Dermis microvascular lymphatic vessel endothelial cell (primary cell): ENCODE measurements at regions not wholly inside any gene's neighbourhood (a gene's known extent, or its start where the extent isn't known, plus 50 kb on each side); places are given as distances from the start of the nearest gene placed in this dataset.

Source experiments
- DNase-seq, 2 donors: peaks; one replicate each; pipeline versions ENCODE4 v3.0.0 to v3.0.0-alpha.2; 2010; ENCODE audit warnings: low read depth in 2 of 2

DNA sequence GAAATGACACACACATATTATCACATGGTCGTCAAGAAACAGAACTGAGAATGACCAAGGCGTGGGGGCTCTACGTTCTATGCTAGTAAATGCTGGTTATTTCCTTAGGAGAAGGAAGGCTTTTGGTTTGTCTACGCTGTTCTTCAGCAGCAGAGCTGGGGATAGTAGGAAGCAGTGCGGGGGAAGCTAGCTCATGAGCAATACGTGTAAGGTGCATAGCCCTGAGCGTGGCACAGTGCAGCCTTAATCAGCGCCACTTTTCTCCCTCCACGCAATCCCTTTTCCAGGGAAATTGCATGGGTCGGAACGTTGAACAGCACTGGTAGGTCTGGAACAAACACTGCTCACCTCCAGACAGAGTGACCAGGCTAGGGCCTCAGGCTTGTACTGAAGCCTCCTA is 199.6 kb upstream of the FBXO11 start:
- DNase-seq: no peak

DNA sequence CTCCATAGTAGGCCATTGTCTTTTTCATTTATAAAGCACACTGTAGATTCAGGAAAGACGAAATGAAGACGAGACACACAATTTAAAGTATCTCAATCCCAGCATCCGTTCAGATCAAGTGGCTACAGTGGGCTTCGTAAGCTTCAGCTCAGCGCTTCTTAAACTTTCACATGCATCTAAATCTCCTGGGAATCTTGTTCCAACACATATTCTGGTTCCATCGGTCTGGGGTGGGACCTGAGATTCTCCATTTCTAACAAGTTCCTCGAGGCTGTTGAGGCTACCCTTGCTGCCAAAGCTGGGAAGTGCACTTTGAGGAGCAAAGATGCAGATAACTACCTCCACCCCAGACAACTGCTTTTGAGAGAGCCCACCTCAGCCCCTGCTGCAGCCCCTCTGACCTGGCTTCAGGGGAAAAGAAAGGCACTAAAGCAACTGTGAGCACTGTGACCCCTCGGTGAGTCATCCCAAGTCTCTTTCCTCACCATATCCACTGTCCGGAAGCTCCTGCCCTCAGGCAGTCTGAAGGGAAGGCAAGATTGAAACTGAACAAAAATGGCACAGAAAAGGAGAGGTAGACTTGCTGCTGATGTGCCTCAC is 201.1 kb upstream of the FBXO11 start:
- peak in 1 of 2 donors; percentile 78 for DNase-seq

DNA sequence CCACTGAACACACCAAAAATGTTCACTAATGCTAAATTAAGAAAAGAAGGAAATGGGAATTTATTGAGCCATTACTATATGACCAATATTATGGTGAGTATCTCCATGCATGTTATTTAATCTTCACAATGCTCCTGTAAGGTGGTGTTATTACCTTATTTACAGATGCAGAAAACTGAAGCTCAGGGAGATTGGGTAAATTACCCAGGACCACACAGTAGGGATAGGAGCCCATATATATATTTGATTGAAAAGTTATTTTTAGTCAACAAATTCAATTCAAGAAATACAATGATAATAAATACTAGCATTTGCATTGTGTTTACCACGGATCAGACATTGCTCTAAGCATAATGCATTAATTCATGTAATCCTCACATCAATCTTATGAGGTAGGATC is 202.2 kb upstream of the FBXO11 start:
- DNase-seq: no peak

DNA sequence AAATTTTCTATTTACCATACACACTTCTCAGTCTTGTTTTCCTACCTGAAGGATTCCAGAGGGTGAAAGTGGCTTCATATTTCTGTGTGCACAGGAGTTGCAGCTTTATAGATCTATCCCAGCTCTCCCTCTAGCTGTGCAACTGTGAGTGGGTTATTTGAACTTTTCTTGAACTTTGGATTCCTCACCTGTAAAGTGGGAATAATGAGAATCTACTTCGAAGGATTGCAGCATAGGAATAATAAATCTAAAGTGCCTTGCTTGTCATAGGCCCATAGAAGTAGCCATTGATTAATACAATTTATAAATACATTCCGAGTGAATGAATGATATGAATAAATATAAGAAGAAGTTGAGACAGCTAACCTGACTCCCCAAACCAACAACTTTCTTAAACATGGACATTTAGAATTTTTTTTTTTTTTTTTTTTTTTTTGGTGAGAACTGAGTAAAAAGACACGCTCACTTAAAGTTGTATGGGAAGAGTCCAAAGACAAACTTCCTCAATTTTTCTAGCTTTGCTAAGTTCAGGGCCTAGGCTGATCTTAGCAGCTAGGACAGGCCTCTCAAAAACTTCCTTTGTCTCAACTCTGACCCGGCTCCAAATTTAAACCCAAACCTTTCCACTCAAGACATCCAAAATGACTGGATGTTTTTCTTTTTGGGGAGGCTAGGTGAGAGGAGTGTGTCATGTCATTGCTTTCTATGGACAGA is 203.3 kb upstream of the FBXO11 start:
- DNase-seq: no peak

DNA sequence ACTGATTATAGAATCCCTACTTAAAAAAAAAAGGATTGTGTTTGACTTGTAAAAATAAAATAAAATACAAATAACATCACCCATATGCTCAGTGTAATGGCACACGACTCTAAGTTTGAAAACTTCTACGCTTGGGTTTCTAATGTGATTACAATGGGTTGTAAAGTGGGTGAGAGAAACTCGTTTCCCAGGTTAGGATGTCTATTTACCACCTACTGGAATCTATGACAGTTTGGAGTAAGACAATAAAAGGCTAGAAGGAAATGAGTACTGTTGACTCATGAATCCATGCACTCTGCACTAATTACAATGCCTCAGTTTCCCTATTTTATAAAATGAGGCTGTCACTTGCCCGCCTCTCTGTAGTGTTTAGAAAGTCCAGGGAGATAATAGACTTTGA is 204.0 kb upstream of the FOXN2 start:
- DNase-seq: no peak

DNA sequence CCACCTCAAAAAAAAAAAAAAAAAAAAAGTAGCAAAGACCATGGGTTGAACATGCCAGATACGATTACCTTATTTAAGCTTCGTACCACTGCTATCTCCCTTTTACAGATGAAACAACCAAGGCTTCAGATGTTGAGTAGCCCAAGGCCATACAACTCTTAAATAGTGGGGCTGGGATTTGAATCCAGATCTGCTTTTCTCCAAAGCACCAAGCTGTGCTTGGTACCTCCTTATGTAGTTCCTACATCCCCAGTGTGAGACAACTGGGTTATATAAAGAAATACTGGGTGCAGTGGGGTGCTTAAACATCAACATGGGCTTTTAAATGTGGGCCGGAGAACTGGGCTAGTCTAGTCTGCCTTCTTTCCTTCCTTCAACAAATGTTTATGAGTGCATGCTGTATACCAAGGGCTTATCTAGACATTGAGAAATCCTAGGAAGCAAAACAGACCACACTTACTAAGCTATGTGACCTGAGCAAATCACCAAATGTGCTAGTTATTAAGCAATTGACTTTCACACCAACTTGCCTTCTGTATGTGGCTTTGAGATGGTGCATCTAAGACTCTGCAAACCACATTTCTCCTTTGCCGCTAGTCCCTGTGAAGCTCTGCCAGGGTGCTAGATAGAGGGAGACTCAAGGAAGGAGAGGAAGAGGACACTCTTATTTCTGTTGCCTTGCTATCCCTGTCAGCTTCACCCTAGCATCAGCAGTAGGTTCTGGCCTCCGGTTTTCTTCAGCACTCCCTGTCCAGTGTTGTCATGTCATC is 201.4 kb upstream of the FOXN2 start:
- no peak for DNase-seq

DNA sequence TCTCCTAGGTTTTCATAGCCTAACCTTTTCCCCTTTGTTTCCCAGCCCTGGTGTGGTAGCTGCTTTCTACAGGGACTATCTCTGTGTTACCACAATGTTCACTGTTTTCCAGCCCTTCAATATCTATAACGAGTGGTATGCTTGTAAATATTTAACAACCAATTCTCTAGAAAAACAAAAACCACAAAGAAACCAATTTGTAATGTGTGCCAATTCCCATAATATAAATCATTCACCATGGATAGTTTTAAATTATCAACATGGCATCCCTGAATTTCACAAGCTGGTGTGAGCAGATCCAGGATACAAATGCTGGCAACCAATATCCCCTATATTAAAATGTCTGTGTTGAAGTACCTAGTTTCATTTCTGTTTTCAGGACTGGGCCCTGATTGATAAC is 200.7 kb upstream of the FOXN2 start:
- no peak for DNase-seq

DNA sequence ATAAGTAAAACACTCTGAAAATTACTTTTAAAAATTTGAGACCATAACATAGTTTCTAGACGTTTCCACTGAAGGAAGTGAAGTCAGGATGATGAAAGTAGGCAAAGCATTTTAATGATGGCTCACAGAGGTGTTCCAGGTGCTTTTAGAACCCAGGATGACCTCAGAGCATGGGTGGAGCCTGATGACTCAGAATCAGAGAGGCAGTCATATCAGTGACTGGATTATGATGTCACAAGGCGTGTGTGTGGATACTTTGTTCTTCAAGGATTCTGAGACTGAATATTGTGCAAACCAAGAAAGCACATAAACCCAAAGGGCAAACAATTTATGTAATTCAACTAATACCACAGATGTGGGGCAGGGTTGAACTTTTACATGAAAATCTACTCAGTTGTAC is 200.2 kb upstream of the FOXN2 start:
- DNase-seq: peak in 1 of 2 donors; percentile 6

DNA sequence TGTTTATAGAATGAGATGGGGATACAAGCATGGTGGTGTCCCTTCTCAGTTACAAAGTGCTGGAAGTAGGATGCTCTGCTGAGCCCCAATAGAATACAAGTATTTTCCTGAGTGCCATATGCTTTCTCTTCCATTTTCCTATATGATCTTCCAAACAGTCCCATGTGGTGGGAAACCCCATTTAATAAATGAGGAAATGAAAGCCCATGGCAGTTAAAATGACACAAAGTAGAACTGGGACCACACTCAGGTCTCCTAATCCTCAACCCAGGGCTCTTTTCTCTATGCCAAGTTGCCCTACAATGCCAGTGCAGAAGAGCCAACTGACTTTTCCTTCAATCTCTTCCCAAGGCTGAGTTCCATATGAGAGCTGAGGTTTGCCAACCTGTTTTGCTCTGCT is 198.0 kb upstream of the FOXN2 start:
- DNase-seq: no peak

DNA sequence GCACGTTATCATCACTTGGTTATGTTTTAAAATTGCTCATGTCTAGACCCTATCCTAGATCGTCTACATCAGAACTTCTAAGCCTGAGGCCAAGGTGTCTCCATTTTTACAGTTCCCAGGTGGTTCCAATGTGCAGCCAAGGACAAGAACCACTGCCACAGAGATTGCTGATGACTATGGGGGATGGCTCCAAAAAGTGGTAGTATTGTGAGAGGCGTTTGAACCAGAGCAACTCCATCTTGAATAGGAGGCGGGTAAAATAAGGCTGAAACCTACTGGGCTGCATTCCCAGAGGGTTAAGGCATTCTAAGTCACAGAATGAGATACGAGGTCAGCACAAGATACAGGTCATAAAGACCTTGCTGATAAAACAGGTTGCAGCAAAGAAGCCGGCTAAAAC is 195.6 kb upstream of the FOXN2 start:
- no peak for DNase-seq

DNA sequence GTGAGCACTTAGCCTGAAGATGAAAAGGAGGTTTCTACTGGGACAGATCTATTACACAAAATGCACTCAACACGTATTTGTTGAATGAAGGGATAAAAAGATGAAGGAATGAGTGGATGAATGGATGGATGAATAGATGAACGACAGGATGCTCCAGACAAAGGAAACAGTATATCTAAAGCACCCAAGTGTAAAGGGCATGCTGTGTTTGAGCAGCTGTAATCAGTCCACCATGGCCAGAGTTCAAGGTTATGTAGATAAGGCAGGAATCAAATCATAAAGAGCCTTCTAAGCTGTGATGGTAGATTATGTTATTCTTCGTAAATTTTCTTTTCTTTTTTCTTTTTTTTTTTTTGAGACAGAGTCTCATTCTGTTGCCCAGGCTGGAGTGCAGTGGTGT is 194.4 kb upstream of the FOXN2 start:
- no peak for DNase-seq

DNA sequence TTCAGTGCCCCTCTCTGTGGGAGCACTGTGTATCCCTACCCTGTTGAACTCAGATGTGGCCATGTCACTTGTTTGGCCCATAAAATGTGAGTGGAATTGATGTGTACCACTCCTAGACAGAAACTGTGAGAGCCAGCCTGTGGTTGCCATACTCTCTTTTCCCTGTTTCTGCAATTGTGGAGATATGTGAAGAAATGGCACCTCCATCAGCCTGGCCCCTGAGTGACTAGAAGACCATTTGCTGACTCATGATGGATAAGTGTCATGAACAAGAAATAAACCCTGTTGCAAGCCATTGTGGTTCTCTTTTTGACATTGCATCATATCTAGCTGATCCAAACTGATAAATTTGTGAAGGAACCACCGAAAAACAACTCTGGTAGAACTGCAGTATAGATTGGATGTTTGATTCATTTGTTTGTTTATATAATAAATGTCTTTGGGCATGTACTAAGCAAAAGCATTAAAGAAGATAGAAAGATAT is 193.7 kb upstream of the FOXN2 start:
- no peak for DNase-seq

DNA sequence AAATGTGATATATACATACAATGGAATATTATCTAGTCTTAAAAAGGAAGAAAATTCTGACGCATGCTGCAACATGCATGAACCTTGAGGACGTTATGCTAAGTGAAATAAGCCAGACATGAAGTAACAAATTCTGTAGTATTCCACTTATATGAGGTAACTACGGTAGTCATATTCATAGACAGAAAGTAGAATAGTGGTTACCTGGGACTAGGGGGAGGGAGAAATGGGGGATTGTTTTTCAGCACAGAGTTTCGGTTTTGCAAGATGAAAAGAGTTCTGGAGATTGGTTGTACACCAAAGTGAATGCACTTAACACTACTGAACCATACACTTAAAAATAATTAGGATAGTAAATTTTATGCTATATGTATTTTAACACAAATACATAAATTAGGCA is 192.3 kb upstream of the FOXN2 start:
- no peak for DNase-seq

DNA sequence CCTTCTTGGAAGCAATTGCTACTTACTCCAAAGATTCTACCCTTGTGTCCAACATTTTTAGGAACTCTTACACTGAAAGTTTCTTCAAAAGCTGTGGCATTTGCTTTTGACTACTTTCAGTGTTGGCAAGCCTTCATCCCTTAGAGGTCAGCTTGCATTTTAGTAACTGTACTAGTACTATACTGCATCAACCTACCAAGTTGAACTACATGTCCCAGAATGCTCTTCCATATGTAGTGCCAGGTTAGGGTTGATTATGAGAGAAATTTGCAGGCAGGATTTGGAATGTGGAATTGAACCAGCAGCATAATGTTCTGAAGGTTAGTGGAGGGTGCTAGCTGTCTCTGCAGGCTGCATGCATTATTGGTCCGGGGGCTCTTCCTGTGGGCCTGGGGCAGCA is 189.9 kb upstream of the FOXN2 start:
- DNase-seq: no peak

DNA sequence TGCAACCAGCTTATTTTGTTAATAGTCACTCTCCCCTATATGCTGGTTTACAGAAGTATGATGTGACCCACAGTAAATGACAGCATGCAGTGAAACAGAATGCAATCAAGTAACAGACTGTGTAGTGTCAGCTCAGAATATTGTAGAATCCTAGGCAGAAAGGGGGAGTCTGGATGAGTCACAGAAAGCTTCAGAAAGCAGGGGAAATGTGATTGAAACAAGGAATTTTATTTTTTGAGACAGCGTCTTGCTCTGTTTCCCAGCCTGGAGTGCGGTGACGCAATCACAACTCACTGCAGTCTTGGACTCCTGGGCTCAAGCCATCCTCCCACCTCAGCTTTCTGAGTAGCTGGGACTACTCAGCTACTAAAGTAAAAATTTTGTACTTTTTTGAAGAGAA is 188.3 kb upstream of the FOXN2 start:
- no peak for DNase-seq

DNA sequence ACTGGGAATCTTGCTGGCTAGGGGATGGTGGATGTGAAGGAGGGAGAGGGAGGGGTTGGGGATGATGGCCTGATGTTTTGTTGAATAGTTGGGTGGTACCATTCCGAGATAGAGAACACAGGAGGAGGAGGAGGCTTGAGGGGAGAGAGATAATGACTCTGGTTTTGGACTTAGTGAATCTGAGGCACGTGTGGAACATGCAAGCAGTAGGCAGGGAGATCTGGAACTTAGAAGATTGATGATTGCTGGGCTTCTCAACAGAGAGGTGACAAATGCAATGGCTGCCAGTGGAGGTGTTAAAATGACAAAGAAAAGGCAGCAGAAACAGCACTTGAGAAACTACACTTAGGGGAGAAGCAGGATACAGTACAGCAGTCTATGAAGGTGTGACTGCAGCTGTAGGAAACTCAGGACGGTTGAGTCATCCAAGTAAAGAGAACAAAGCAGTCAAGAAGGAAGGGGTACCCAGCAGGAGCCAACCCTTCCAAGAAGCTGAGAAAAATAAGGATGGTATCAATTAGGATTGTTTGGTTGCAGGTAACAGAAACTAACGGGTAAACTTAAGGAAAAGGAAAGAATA is 186.8 kb upstream of the FOXN2 start:
- no peak for DNase-seq

DNA sequence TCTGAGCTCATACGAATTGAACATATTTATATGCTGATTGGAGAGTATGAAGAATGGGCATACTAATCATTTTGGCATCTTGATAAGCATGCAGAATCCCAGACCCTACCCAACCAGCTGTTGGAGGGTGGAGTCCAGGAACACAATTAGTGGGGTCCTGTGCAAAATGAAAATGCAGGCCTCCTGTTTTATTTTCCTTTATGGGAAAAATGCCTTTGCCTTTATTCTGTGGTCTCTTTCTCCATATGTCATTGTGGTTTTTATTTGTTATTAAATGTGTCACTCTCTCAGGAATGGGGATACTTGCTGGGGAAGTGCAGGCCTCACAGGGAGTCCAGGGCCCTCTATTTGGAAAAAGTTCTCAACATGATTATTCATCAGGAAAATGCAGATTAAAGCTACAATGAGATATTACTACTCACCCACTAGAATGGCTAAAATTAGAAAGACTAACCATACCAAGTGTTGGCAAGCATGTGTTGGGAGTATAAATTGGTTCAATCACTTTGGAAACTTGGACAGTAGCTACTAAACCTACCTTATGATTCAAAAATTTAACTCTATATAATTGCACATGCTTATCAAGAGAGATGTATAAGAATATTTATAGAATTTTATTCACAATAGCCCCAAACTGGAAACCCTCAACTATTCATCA is 185.1 kb upstream of the FOXN2 start:
- no peak for DNase-seq

DNA sequence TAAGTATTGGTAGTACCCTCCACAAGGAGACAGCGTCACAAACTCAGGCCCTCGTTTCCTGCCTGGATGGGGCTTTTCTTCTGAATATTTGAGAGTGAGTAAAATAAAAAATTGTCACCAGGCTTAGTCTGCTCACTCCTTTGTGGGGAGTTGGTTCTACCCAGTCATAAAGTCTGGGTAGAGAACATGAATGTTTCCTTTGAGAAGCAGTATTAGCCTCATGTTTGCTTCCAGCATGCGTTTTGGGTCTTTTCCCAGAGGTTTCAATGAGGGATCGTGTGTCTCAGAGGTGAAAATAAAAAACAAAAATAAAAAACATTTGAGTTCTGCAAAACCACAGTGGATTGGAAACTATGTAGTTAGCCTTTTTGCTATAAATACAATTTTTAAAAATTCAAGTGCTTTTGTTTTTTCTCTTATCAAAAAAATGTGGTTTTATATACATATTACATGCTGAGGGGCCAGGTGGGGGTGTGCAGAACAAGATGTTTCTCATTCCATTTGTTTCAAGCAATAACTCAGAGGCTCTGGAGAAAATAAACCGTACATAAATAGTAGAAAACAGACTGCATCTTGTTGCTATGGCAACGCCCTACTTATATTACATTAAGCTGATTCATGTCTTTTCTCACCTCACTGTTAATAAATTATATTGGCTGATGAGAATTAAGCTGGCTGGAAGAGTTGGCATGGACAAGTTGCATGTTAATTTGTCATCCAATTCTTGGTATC is 182.8 kb upstream of the FOXN2 start:
- no peak for DNase-seq

DNA sequence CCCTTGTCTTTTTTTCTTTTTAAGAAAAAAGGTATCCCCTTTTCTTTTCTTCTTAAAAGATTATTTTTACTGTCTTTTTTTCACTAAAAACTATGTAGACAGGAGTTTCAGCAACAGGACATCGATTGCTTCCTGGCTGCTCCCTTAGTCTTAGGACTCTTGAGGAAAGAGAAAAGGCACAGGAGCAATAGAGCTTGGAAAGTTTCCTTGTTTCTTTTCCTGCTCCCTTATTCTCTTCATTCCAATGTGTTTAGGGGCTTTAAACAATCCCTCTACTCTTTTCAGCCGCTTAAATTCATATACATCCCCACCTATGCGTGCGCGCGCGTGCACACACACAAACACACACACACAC is 182.2 kb upstream of the FOXN2 start:
- no peak for DNase-seq

DNA sequence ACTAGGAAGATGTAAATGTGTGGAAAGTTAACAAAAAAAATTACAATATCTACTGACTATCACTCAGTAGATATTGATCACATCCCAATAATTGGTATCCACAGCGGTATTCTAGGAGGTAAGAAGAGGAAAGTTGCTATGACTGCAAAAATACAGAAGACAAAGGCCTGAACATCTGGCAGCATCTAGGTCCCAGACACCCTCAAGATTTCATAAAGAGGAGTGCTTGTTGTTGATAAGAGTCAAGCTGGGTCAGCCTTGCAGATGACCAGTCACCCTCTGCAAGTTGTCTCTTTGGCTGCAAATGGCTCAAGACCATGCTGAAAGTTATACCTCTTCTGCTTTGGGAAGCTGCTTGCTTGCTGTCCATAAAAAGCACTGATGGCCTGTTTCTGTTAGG is 179.8 kb upstream of the FOXN2 start:
- DNase-seq: no peak

DNA sequence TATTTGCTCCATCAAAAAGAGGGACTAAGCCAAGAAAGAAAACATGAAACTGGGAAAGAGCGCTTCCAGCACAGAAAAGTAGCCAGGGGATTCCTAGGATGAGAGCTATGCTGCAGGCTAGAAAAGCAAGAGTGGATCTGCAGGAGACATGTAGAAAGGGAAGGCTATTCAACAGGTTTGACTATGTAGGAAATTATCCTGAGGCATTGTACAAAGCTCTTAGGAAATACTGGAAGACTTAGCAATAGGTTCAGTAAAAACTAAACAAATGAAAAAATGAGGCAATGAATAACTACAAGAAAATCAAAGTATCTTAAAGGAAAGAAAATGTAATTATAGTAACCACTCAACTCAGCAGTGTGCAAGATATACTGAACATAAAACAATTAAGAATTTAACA is 178.7 kb upstream of the FOXN2 start:
- DNase-seq: no peak
